HG03108 (cell line): ENCODE measurements at regions not wholly inside any gene's neighbourhood (a gene's known extent, or its start where the extent isn't known, plus 50 kb on each side); places are given as distances from the start of the nearest gene placed in this dataset.

ENCODE experiments used
- ATAC-seq: cut with Tn5 transposase; IDR thresholded peaks from one replicate; pipeline ENCODE4 v1.9.1; 2021; ENCODE audit warnings: moderate library complexity; ENCODE audit not compliant: unreplicated experiment

- ATAC-seq = no peak
Measured at GRCh38 chr17:14688134-14688533, 387.3 kb downstream of the HS3ST3B1 start.

GRCh38 chr17:14672830-14673229 is 371.9 kb downstream of the HS3ST3B1 start:
- no peak for ATAC-seq

GRCh38 chr17:14670861-14671260 is 370.0 kb downstream of the HS3ST3B1 start:
- no peak for ATAC-seq

- no peak for ATAC-seq
Measured at GRCh38 chr17:14664511-14664910, 363.6 kb downstream of the HS3ST3B1 start.

- no peak for ATAC-seq
Measured at GRCh38 chr17:14641117-14641516, 340.2 kb downstream of the HS3ST3B1 start.

- no peak for ATAC-seq
Measured at GRCh38 chr17:14637260-14637659, 336.4 kb downstream of the HS3ST3B1 start.

- no peak for ATAC-seq
Measured at GRCh38 chr17:14630621-14631020, 329.7 kb downstream of the HS3ST3B1 start.

GRCh38 chr17:14630046-14630445 is 329.2 kb downstream of the HS3ST3B1 start:
- no peak for ATAC-seq

- ATAC-seq = no peak
Measured at GRCh38 chr17:14622615-14623101, 321.8 kb downstream of the HS3ST3B1 start.

GRCh38 chr17:14621826-14622614 is 321.1 kb downstream of the HS3ST3B1 start:
- ATAC-seq = no peak

GRCh38 chr17:14619821-14620220 is 318.9 kb downstream of the HS3ST3B1 start:
- no peak for ATAC-seq

- ATAC-seq = no peak
Measured at GRCh38 chr17:14616528-14616927, 315.6 kb downstream of the HS3ST3B1 start.

- ATAC-seq = no peak
Measured at GRCh38 chr17:14605267-14605599, 304.4 kb downstream of the HS3ST3B1 start.

GRCh38 chr17:14604591-14605266 is 303.8 kb downstream of the HS3ST3B1 start:
- ATAC-seq = no peak

GRCh38 chr17:14596224-14596623 is 295.3 kb downstream of the HS3ST3B1 start:
- no peak for ATAC-seq

GRCh38 chr17:14595656-14596055 is 294.8 kb downstream of the HS3ST3B1 start:
- ATAC-seq = no peak

- ATAC-seq = no peak
Measured at GRCh38 chr17:14594690-14595089, 293.8 kb downstream of the HS3ST3B1 start.

- no peak for ATAC-seq
Measured at GRCh38 chr17:14593956-14594355, 293.1 kb downstream of the HS3ST3B1 start.

- ATAC-seq = no peak
Measured at GRCh38 chr17:14590459-14591250, 289.8 kb downstream of the HS3ST3B1 start.

- no peak for ATAC-seq
Measured at GRCh38 chr17:14585099-14585498, 284.2 kb downstream of the HS3ST3B1 start.

GRCh38 chr17:14582996-14583395 is 282.1 kb downstream of the HS3ST3B1 start:
- no peak for ATAC-seq
